Activated T-cell treated with anti-CD3 and anti-CD28 coated beads for 48 hours (primary cell): ENCODE measurements at regions not wholly inside any gene's neighbourhood (a gene's known extent, or its start where the extent isn't known, plus 50 kb on each side); places are given as distances from the start of the nearest gene placed in this dataset.
"Not testable (repeated sequence)": the region's sequence is repeated elsewhere in the genome, so short reads cannot be mapped to it uniquely, and the experiment has no call there.

Experiments
- DNase-seq: peaks from one replicate; pipeline ENCODE4 v3.0.0-alpha.2; 2020; ENCODE audit warnings: low read depth

GRCh38 chr13:24931450-24932251, 164.3 kb upstream of the PABPC3 start:
- no peak for DNase-seq

- DNase-seq = not testable (repeated sequence)
These were observed 162.6 kb upstream of the PABPC3 start for GRCh38 chr13:24933106-24934023.

- not testable (repeated sequence) for DNase-seq
These were observed 161.9 kb upstream of the PABPC3 start for GRCh38 chr13:24934024-24934385.

- DNase-seq = no peak
These were observed 157.0 kb upstream of the PABPC3 start for GRCh38 chr13:24938966-24939365.

- DNase-seq = not testable (repeated sequence)
These were observed 154.8 kb upstream of the PABPC3 start for GRCh38 chr13:24941023-24941713.

- DNase-seq = no peak
These were observed 152.8 kb upstream of the PABPC3 start for GRCh38 chr13:24943136-24943535.

GRCh38 chr13:24944073-24944472, 151.9 kb upstream of the PABPC3 start:
- DNase-seq = not testable (repeated sequence)

GRCh38 chr13:24948977-24949376, 147.0 kb upstream of the PABPC3 start:
- not testable (repeated sequence) for DNase-seq

GRCh38 chr13:24950611-24951010, 145.3 kb upstream of the PABPC3 start:
- not testable (repeated sequence) for DNase-seq

- not testable (repeated sequence) for DNase-seq
These were observed 128.0 kb upstream of the PABPC3 start for GRCh38 chr13:24967970-24968369.

GRCh38 chr13:24968416-24968815, 127.5 kb upstream of the PABPC3 start:
- not testable (repeated sequence) for DNase-seq

GRCh38 chr13:24973102-24973501, 122.8 kb upstream of the PABPC3 start:
- DNase-seq = not testable (repeated sequence)

- not testable (repeated sequence) for DNase-seq
These were observed 114.6 kb upstream of the PABPC3 start for GRCh38 chr13:24981181-24981803.

- no peak for DNase-seq
These were observed 113.5 kb upstream of the PABPC3 start for GRCh38 chr13:24982333-24982999.

- DNase-seq = no peak
These were observed 112.8 kb upstream of the PABPC3 start for GRCh38 chr13:24983094-24983493.

GRCh38 chr13:24984134-24984533, 111.8 kb upstream of the PABPC3 start:
- no peak for DNase-seq

- no peak for DNase-seq
These were observed 110.8 kb upstream of the PABPC3 start for GRCh38 chr13:24985107-24985506.

- no peak for DNase-seq
These were observed 110.0 kb upstream of the PABPC3 start for GRCh38 chr13:24985896-24986295.

- no peak for DNase-seq
These were observed 109.1 kb upstream of the PABPC3 start for GRCh38 chr13:24986826-24987225.

- DNase-seq = not testable (repeated sequence)
These were observed 106.0 kb upstream of the PABPC3 start for GRCh38 chr13:24989959-24990358.

- DNase-seq = not testable (repeated sequence)
These were observed 103.0 kb upstream of the PABPC3 start for GRCh38 chr13:24992946-24993345.
